Vagina (tissue), 2 donors: ENCODE measurements at regions not wholly inside any gene's neighbourhood (a gene's known extent, or its start where the extent isn't known, plus 50 kb on each side); places are given as distances from the start of the nearest gene placed in this dataset.

Source experiments
- POLR2AphosphoS5 ChIP-seq, 2 donors: sonication (generic); formaldehyde crosslinking; IDR thresholded peaks; one replicate each; pipeline ENCODE4 v1.9.0; 2017; ENCODE audit warnings: antibody characterized with exemption in 2 of 2, mild to moderate bottlenecking in 2 of 2, low read depth in 1 of 2; ENCODE audit not compliant: insufficient read depth in 1 of 2
- TF ChIP-seq, protein P1 (sequence below), 3 experiments: fragments of 450-650 bp in 2 of 3; fragments of 200-600 bp in 1 of 3; sonication (generic) in 1 of 3; IDR thresholded peaks; one replicate each; pipeline ENCODE4 v1.5.1; 2017 to 2019; ENCODE audit warnings: antibody characterized with exemption in 3 of 3, mild to moderate bottlenecking in 2 of 3, moderate library complexity in 2 of 3

DNA sequence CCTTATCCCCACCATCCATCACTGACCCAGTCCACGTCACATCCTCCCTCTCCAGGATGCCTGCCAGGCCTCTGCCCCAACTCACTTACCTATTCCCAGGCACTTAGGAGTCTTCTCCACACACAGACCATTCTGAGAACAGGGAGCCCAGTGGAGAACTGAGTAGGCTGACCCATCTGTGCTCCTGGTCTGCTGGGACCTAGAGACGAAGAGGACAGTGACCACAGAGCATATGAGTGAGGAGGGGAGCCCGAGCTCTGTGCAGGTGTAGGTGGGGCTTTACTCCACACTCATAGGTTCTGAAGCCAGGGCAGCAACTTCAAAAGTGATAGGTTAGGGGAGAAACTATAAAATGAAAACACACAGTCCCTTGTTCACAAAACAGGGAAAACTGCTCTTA is 130.0 kb downstream of the NDUFA10 start:
- TF ChIP-seq POLR2AphosphoS5 (IDR thresholded peaks at IDR 0.05; ENCODE audit: insufficient read depth in 1 of 2, low read depth in 1 of 2): no peak
- TF ChIP-seq, protein P1, sequence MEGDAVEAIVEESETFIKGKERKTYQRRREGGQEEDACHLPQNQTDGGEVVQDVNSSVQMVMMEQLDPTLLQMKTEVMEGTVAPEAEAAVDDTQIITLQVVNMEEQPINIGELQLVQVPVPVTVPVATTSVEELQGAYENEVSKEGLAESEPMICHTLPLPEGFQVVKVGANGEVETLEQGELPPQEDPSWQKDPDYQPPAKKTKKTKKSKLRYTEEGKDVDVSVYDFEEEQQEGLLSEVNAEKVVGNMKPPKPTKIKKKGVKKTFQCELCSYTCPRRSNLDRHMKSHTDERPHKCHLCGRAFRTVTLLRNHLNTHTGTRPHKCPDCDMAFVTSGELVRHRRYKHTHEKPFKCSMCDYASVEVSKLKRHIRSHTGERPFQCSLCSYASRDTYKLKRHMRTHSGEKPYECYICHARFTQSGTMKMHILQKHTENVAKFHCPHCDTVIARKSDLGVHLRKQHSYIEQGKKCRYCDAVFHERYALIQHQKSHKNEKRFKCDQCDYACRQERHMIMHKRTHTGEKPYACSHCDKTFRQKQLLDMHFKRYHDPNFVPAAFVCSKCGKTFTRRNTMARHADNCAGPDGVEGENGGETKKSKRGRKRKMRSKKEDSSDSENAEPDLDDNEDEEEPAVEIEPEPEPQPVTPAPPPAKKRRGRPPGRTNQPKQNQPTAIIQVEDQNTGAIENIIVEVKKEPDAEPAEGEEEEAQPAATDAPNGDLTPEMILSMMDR (IDR thresholded peaks at IDR 0.05): no peak
